ENCODE measurements at regions not wholly inside any gene's neighbourhood (a gene's known extent, or its start where the extent isn't known, plus 50 kb on each side); places are given as distances from the start of the nearest gene placed in this dataset.

GRCh38 chr3:117287602-117288001 is 578.0 kb downstream of the TUSC7 start:
- DNase-seq (ENCODE audit: low read depth in 1 of 2, low spot score in 1 of 2) = no peak

DNA sequence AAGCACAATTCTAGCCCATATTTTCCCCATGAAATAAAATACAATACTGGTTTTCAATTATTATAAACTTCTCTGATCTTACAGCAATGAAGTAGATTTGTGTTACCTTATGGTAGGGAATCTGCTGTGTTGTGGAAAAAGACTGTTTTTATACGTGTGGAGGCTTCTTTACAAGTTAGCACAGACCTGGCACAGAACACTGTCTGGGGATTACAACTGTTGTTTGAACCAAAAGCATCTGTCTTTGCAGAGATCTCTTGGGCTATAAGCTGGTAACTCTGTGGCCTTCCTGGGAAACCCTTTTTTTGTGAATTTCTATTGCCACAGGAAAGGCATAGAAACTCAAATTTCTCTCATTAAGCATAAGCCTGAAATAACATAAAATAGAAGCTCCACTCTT is 581.9 kb downstream of the TUSC7 start:
- DNase-seq (ENCODE audit: low read depth in 1 of 2, low spot score in 1 of 2) = no peak

- no peak for DNase-seq (ENCODE audit: low read depth in 1 of 2, low spot score in 1 of 2)
Observed at GRCh38 chr3:117297065-117297464, 587.5 kb downstream of the TUSC7 start.

- DNase-seq (ENCODE audit: low read depth in 1 of 2, low spot score in 1 of 2) = no peak
Observed at GRCh38 chr3:117297541-117297940, 588.0 kb downstream of the TUSC7 start.

GRCh38 chr3:117298273-117298672 is 588.7 kb downstream of the TUSC7 start:
- DNase-seq (ENCODE audit: low read depth in 1 of 2, low spot score in 1 of 2) = no peak

GRCh38 chr3:117302428-117302827 is 592.8 kb downstream of the TUSC7 start:
- no peak for DNase-seq (ENCODE audit: low read depth in 1 of 2, low spot score in 1 of 2)

DNA sequence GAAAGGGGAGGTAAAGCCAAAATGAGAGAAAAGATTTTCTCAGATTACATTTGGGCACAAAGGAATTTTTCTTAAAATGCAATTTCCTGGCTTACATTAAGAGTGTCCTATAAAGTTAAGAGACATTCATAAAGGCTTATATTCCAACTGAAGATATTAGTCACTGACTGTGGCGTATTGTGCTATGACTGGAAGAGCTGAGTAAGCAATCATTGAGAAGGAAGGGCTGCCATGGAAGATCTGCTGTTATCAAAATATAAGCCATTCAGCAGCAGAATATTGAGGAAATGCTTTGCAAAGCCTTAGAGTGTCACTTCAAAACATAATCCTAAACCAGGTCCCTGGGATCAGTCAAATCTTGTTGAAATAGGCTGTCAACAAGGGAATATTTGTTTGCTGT is 593.9 kb downstream of the TUSC7 start:
- no peak for DNase-seq (ENCODE audit: low read depth in 1 of 2, low spot score in 1 of 2)

DNA sequence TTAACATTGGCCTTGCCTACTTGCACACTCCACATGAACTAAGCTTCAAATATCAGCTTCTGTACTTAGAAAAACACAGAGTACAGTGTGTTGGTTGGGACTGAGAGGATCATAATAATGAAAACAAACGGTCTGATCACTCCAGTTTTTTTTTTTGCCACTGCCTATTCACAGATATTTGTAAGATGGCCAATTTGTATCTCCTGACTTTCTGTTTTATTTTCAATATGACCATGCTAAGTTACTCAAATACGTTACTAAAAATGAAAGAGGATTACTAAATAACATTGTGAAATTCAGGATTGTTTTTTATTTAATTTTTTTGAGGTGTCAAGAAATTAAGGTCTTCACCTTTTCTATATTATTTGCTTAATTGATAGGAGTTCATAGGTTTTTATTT is 595.1 kb downstream of the TUSC7 start:
- no peak for DNase-seq (ENCODE audit: low read depth in 1 of 2, low spot score in 1 of 2)

DNA sequence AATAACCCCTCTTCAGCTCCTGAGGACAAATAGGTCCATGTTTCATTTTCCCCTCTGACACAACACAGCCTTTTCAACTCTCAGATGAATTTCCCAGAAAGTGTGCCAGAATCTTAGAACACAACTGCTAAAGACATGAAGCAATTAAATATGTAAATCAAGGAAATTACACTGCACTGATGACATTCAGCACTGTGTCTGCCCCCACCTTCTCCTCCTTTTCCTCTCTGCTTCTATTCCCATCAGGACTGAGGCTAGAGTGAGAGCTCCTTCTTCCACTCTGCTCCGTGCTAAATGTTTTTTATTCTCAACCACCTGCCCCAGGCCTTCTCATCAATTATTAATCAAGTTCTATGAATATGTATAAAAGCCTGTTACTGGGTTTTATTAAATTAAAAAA is 596.1 kb downstream of the TUSC7 start:
- DNase-seq (ENCODE audit: low read depth in 1 of 2, low spot score in 1 of 2) = no peak

DNA sequence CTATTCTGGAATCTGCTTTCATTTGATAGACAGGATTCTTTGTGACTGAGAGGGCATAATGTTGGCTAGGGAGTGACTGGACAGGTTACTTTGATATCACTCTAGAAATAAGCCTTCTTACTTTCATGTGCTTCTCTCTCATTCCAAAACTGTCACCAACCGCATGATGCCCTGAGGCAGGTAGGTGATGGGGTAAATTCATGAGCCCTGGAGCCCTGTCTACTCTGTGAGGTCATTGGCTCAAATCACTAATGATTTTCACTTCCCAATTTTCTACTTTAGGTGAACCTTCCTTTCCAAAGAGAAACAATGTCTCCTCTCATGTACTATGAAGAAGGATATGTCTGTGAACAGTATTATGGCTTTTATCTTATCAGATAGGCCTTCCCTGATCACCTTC is 596.7 kb downstream of the TUSC7 start:
- DNase-seq (ENCODE audit: low read depth in 1 of 2, low spot score in 1 of 2) = no peak

- no peak for DNase-seq (ENCODE audit: low read depth in 1 of 2, low spot score in 1 of 2)
Observed at GRCh38 chr3:117308353-117308752, 598.8 kb downstream of the TUSC7 start.

GRCh38 chr3:117308756-117309155 is 599.2 kb downstream of the TUSC7 start:
- no peak for DNase-seq (ENCODE audit: low read depth in 1 of 2, low spot score in 1 of 2)

DNA sequence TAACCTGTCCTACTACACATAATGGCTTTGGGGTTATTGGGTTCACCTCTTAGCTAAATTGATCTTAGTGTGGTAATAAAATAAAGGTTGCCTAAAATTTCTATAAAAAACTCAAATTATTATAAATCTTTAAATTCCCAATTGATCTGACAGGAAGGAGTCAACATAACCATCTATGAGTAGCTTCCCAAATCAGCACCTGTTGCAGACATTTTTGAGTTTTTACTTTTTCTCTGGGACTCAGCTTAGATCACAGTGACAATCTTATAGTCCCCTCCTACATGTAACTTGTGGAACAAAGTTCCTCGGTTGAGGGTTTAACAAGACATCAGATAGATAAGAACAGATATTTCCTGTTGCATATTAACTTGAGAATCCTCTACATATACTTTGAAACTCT is 601.0 kb downstream of the TUSC7 start:
- DNase-seq (ENCODE audit: low read depth in 1 of 2, low spot score in 1 of 2) = no peak

- no peak for DNase-seq (ENCODE audit: low read depth in 1 of 2, low spot score in 1 of 2)
Observed at GRCh38 chr3:117314441-117315150, 605.0 kb downstream of the TUSC7 start.

GRCh38 chr3:117322866-117323265 is 613.3 kb downstream of the TUSC7 start:
- no peak for DNase-seq (ENCODE audit: low read depth in 1 of 2, low spot score in 1 of 2)

- DNase-seq (ENCODE audit: low read depth in 1 of 2, low spot score in 1 of 2) = no peak
Observed at GRCh38 chr3:117346901-117347300, 637.3 kb downstream of the TUSC7 start.

DNA sequence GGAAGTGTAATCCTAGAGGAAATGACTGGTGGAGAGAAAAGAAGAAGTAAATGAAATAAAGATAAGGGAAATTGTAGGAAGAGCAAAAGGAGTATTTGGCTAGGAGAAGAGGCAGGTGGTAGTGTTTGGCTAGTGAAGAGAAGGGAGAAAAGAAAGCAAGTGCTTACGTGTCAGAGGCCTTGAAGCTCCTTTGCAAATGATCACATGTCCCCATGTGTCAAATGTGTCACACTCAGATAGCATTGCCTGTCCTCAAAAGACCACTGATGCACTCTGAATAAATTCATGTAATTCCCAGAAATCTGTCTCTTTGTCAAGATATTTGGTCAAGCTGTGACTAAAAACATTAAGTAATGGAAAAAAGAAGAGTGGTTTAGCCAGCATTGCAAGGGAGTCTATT is 639.3 kb downstream of the TUSC7 start:
- DNase-seq (ENCODE audit: low read depth in 1 of 2, low spot score in 1 of 2) = no peak

- no peak for DNase-seq (ENCODE audit: low read depth in 1 of 2, low spot score in 1 of 2)
Observed at GRCh38 chr3:117349566-117349965, 640.0 kb downstream of the TUSC7 start.

- DNase-seq (ENCODE audit: low read depth in 1 of 2, low spot score in 1 of 2) = no peak
Observed at GRCh38 chr3:117350371-117350770, 640.8 kb downstream of the TUSC7 start.

GRCh38 chr3:117355566-117355965 is 646.0 kb downstream of the TUSC7 start:
- no peak for DNase-seq (ENCODE audit: low read depth in 1 of 2, low spot score in 1 of 2)

DNA sequence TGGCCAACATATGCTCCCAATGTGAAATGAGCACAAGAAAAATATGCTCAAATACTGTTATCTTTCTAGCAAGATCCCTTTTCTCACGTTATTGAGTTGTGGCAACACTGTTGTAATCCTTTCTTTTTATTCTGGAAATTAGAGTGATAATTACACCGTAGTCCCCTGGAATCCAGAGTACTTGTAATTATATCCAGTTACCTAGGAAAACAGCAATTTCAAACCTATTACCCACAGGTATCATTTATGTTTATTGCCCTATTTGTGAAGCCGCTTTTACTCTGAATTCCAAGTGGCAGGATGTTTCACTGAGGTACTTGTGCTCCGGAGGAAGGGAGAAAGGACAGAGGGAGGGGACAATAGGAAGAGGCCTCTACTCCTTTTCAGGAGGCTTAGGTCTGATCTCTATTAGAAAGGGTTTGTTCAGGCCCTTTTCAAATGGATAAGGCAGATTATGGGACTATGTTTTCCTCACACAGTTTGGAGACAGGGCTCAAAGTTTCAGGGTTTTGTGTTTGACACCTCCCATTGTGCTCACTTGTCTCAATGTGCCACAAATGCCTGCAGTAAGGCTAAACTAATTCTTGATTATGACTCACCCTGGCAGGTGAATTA is 646.6 kb downstream of the TUSC7 start:
- DNase-seq (ENCODE audit: low read depth in 1 of 2, low spot score in 1 of 2) = no peak

DNA sequence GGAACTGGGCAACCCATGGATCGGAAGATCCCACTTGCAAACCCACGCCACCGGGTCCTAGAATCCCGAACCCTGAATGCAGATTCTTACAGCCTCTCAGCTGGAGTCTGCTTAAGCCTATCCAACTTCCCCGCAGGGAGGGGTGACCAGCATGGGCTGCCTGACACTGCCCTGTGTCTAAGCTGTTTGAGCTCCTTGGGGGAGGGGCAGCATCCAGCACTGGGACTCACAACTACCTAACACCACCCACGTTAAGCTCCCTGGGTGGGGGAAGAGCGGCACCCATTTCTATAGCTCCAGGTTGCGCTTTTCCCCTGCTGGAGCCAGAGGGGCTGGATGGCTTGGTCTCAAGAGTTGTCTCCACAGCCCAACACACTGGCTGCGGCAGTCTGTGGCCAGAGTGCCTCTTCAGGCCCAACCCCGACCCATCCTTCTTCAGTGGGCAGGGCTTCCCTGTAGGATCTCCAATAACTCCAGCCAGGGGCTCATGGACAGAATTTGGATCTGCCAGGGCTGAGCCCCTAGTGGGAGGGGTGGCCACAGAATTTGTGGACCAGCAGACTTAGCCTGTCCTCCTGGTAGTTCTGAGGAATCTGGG is 649.2 kb downstream of the TUSC7 start:
- DNase-seq (ENCODE audit: low read depth in 1 of 2, low spot score in 1 of 2) = no peak

- DNase-seq (ENCODE audit: low read depth in 1 of 2, low spot score in 1 of 2) = no peak
Observed at GRCh38 chr3:117366574-117366973, 657.0 kb downstream of the TUSC7 start.

Measured in activated CD4-positive, alpha-beta T cell treated with anti-CD3 and anti-CD28 coated beads, Interleukin-2, amount 50 U/mL, for 24 hours (primary cell).